ENCODE measurements at regions not wholly inside any gene's neighbourhood (a gene's known extent, or its start where the extent isn't known, plus 50 kb on each side); places are given as distances from the start of the nearest gene placed in this dataset.

- TF ChIP-seq, protein P1, sequence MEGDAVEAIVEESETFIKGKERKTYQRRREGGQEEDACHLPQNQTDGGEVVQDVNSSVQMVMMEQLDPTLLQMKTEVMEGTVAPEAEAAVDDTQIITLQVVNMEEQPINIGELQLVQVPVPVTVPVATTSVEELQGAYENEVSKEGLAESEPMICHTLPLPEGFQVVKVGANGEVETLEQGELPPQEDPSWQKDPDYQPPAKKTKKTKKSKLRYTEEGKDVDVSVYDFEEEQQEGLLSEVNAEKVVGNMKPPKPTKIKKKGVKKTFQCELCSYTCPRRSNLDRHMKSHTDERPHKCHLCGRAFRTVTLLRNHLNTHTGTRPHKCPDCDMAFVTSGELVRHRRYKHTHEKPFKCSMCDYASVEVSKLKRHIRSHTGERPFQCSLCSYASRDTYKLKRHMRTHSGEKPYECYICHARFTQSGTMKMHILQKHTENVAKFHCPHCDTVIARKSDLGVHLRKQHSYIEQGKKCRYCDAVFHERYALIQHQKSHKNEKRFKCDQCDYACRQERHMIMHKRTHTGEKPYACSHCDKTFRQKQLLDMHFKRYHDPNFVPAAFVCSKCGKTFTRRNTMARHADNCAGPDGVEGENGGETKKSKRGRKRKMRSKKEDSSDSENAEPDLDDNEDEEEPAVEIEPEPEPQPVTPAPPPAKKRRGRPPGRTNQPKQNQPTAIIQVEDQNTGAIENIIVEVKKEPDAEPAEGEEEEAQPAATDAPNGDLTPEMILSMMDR (conservative IDR thresholded peaks at IDR 0.05; ENCODE audit: low read depth, low read length) = no peak
- TF ChIP-seq EZH2 (IDR thresholded peaks at IDR 0.05; ENCODE audit: borderline replicate concordance, low read depth, low read length, poor library complexity, severe bottlenecking) = no peak
- intact Hi-C loops (cut with micrococcal nuclease; ENCODE audit: unreplicated experiment) = no loop called here
- ChIA-PET CTCF (no interaction called here), POLR2A (ENCODE audit: low non-redundant PET) (no interaction called here)
- H3K9me3 ChIP-seq (ENCODE audit: low read depth, low read length, poor library complexity, severe bottlenecking) = peaks cover 14% of the 10 kb centered on the region
- H3K36me3 ChIP-seq (ENCODE audit: insufficient read depth, low read length, poor library complexity, severe bottlenecking) = no peaks in the 10 kb centered on the region
- no peaks in the 10 kb centered on the region for H3K4me1 ChIP-seq (ENCODE audit: insufficient read depth, low read length, poor library complexity, severe bottlenecking)
- no TSS peak for BruUV-seq (replicated peaks)
- peak; percentile 0 for DNase-seq (ENCODE audit: low spot score)
- H3K27ac ChIP-seq (ENCODE audit: low read depth, low read length, poor library complexity, severe bottlenecking) = no peak overlapping the region
- no peak overlapping the region for H3K4me3 ChIP-seq (ENCODE audit: low read depth, low read length, poor library complexity, severe bottlenecking)
- H3K27me3 ChIP-seq (replicated peaks; ENCODE audit: insufficient read depth, low read depth, low read length, poor library complexity) = no peaks in the 10 kb centered on the region
Measured at GRCh38 chrX:95626748-95627147, 1057.9 kb upstream of the DIAPH2 start.

DNA sequence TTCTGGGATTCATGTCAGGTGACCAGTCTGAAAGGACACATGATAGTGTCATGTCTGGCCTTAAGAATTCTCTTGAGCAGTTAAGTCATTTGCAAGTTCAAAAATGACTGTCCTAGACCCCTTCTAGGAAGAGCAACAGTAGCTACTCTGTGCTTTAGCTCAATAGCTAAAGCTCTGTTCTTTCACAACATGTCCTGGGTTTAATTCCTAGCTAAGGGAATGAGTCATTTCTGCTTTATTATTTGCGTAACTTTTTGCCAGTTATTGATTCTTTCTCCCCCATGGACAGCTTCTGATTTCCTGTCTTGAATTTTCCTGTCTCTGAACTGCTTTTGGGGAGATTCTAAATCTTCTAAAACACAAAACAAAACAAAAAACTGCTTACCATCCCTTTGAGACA is 1055.8 kb upstream of the DIAPH2 start:
- POLR2A ChIA-PET (ENCODE audit: low non-redundant PET) = interaction anchor here (0.6 kb wide), 1 partner anchor 66 kb away, joined by 4 read pairs; no protein-coding TSS in a partner anchor

GRCh38 chrX:95629737-95630136 is 1054.9 kb upstream of the DIAPH2 start:
- Histone ChIP-seq H3K4me3 (ENCODE audit: low read depth, low read length, poor library complexity, severe bottlenecking) (no peak overlapping the region), H3K27ac (ENCODE audit: low read depth, low read length, poor library complexity, severe bottlenecking) (no peak overlapping the region), H3K36me3 (ENCODE audit: insufficient read depth, low read length, poor library complexity, severe bottlenecking) (no peaks in the 10 kb centered on the region), H3K27me3 (replicated peaks; ENCODE audit: insufficient read depth, low read depth, low read length, poor library complexity) (no peaks in the 10 kb centered on the region), H3K9me3 (ENCODE audit: low read depth, low read length, poor library complexity, severe bottlenecking) (peaks cover 27% of the 10 kb centered on the region), H3K4me1 (ENCODE audit: insufficient read depth, low read length, poor library complexity, severe bottlenecking) (no peaks in the 10 kb centered on the region)
- TF ChIP-seq EZH2 (IDR thresholded peaks at IDR 0.05; ENCODE audit: borderline replicate concordance, low read depth, low read length, poor library complexity, severe bottlenecking) = no peak
- TF ChIP-seq, protein P1 (conservative IDR thresholded peaks at IDR 0.05; ENCODE audit: low read depth, low read length) = no peak
- ChIA-PET POLR2A (ENCODE audit: low non-redundant PET) (no interaction called here), CTCF (no interaction called here)
- BruUV-seq (replicated peaks) = no TSS peak
- peak; percentile 2 for DNase-seq (ENCODE audit: low spot score)
- intact Hi-C loops (cut with micrococcal nuclease; ENCODE audit: unreplicated experiment) = no loop called here

More for the DNA sequence above, 1055.8 kb upstream of the DIAPH2 start:
- CTCF ChIA-PET = no interaction called here
- no TSS peak for BruUV-seq (replicated peaks)
- no peaks in the 10 kb centered on the region for H3K36me3 ChIP-seq (ENCODE audit: insufficient read depth, low read length, poor library complexity, severe bottlenecking)
- no peak overlapping the region for H3K4me3 ChIP-seq (ENCODE audit: low read depth, low read length, poor library complexity, severe bottlenecking)
- intact Hi-C loops (cut with micrococcal nuclease; ENCODE audit: unreplicated experiment) = no loop called here
- H3K9me3 ChIP-seq (ENCODE audit: low read depth, low read length, poor library complexity, severe bottlenecking) = peaks cover 27% of the 10 kb centered on the region
- no peaks in the 10 kb centered on the region for H3K4me1 ChIP-seq (ENCODE audit: insufficient read depth, low read length, poor library complexity, severe bottlenecking)
- no peak for DNase-seq (ENCODE audit: low spot score)
- H3K27me3 ChIP-seq (replicated peaks; ENCODE audit: insufficient read depth, low read depth, low read length, poor library complexity) = no peaks in the 10 kb centered on the region
- TF ChIP-seq, protein P1 (conservative IDR thresholded peaks at IDR 0.05; ENCODE audit: low read depth, low read length) = no peak
- TF ChIP-seq EZH2 (IDR thresholded peaks at IDR 0.05; ENCODE audit: borderline replicate concordance, low read depth, low read length, poor library complexity, severe bottlenecking) = no peak
- no peak overlapping the region for H3K27ac ChIP-seq (ENCODE audit: low read depth, low read length, poor library complexity, severe bottlenecking)

Data from A673 (cell line).